ENCODE measurements at regions not wholly inside any gene's neighbourhood (a gene's known extent, or its start where the extent isn't known, plus 50 kb on each side); places are given as distances from the start of the nearest gene placed in this dataset.

- Histone ChIP-seq H4K20me1 (ENCODE audit: insufficient read depth, low read length) (no peaks in the 10 kb centered on the region), H3K27me3 (ENCODE audit: control insufficient read depth in 1 of 2, insufficient read depth in 2 of 2, low read length in 2 of 2) (no peaks in the 10 kb centered on the region), H3K36me3 (replicated peaks in 1 of 2; ENCODE audit: control insufficient read depth in 1 of 2, insufficient read depth in 2 of 2, low read length in 2 of 2) (no peaks in the 10 kb centered on the region), H3K4me3 (replicated peaks in 1 of 3; ENCODE audit: insufficient read depth in 1 of 3, low read depth in 2 of 3, low read length in 3 of 3) (no peak overlapping the region), H3K27ac (ENCODE audit: extremely low read length, insufficient read depth, low read length) (no peak overlapping the region), H3K79me2 (ENCODE audit: insufficient read depth, low read length) (no peaks in the 10 kb centered on the region), H3K9me3 (ENCODE audit: low read length) (no peaks in the 10 kb centered on the region), H3K4me2 (ENCODE audit: low read depth, low read length) (no peak overlapping the region), H3K4me1 (ENCODE audit: insufficient read depth, low read length) (no peaks in the 10 kb centered on the region), H3K9ac (ENCODE audit: insufficient read depth, low read depth, low read length) (no peak overlapping the region), H2AFZ (ENCODE audit: low read length) (no peak overlapping the region)
- WGBS (ENCODE audit: low lambda C conversion rate) = 46% methylated on average over 2 of the region's 2 CpGs
- BruUV-seq (replicated peaks) = no TSS peak
- no peak for DNase-seq (ENCODE audit: low spot score)
- intact Hi-C loops (cut with micrococcal nuclease; ENCODE audit: unreplicated experiment) (no loop called here), in situ Hi-C loops (cut with HindIII; ENCODE audit: extremely low pct_ligation_motif_present, low pct_unique_long_range_greater_than_20kb) (no loop called here)
- ChIA-PET POLR2A (no interaction called here), CTCF (ENCODE audit: low intra/inter-chr PET ratio, low total read pairs) (no interaction called here)
- TF ChIP-seq TFE3 (CRISPR knock-in tag; IDR thresholded peaks at IDR 0.05) (no peak), ZNF180 (CRISPR knock-in tag; IDR thresholded peaks at IDR 0.05; ENCODE audit: borderline replicate concordance, low read depth) (no peak), HNRNPUL1 (IDR thresholded peaks at IDR 0.05; ENCODE audit: low read depth, low read length) (no peak), ZBTB40 (IDR thresholded peaks at IDR 0.05) (no peak), ZBTB40 (CRISPR knock-in tag; IDR thresholded peaks at IDR 0.05) (no peak), ZNF788 (CRISPR knock-in tag; IDR thresholded peaks at IDR 0.05; ENCODE audit: borderline replicate concordance) (no peak), ZBTB49 (CRISPR knock-in tag; IDR thresholded peaks at IDR 0.05; ENCODE audit: borderline replicate concordance) (no peak)
- no peak for ATAC-seq
- FAIRE-seq = no peak
Observed at GRCh38 chr5:33227746-33228145, 213.0 kb upstream of the TARS1 start.
